ENCODE measurements at regions not wholly inside any gene's neighbourhood (a gene's known extent, or its start where the extent isn't known, plus 50 kb on each side); places are given as distances from the start of the nearest gene placed in this dataset.

GRCh38 chr2:15701991-15702390 lies 110.3 kb downstream of the DDX1 start:
- DNase-seq (ENCODE audit: low spot score): no peak

GRCh38 chr2:15702452-15702851 lies 110.8 kb downstream of the DDX1 start:
- DNase-seq (ENCODE audit: low spot score): no peak

GRCh38 chr2:15703365-15703869 lies 111.7 kb downstream of the DDX1 start:
- DNase-seq (ENCODE audit: low spot score): no peak

- peak; percentile 44 for DNase-seq (ENCODE audit: low spot score)
These were observed 112.6 kb downstream of the DDX1 start for GRCh38 chr2:15704086-15704787.

GRCh38 chr2:15704788-15705115 lies 113.1 kb downstream of the DDX1 start:
- no peak for DNase-seq (ENCODE audit: low spot score)

- DNase-seq (ENCODE audit: low spot score): no peak
These were observed 113.6 kb downstream of the DDX1 start for GRCh38 chr2:15705310-15705709.

- DNase-seq (ENCODE audit: low spot score): no peak
These were observed 114.2 kb downstream of the DDX1 start for GRCh38 chr2:15705839-15706386.

GRCh38 chr2:15706424-15706823 lies 114.8 kb downstream of the DDX1 start:
- DNase-seq (ENCODE audit: low spot score): no peak

GRCh38 chr2:15706986-15707632 lies 115.4 kb downstream of the DDX1 start:
- no peak for DNase-seq (ENCODE audit: low spot score)

GRCh38 chr2:15708161-15708560 lies 116.5 kb downstream of the DDX1 start:
- DNase-seq (ENCODE audit: low spot score): no peak

- DNase-seq (ENCODE audit: low spot score): peak; percentile 94
These were observed 117.5 kb downstream of the DDX1 start for GRCh38 chr2:15708865-15709820.

GRCh38 chr2:15711126-15711860 lies 119.6 kb downstream of the DDX1 start:
- no peak for DNase-seq (ENCODE audit: low spot score)

- DNase-seq (ENCODE audit: low spot score): no peak
These were observed 121.1 kb downstream of the DDX1 start for GRCh38 chr2:15712551-15713342.

- DNase-seq (ENCODE audit: low spot score): no peak
These were observed 121.8 kb downstream of the DDX1 start for GRCh38 chr2:15713475-15713874.

- DNase-seq (ENCODE audit: low spot score): no peak
These were observed 122.3 kb downstream of the DDX1 start for GRCh38 chr2:15714002-15714401.

GRCh38 chr2:15714609-15715008 lies 122.9 kb downstream of the DDX1 start:
- DNase-seq (ENCODE audit: low spot score): no peak

GRCh38 chr2:15715596-15715995 lies 123.9 kb downstream of the DDX1 start:
- DNase-seq (ENCODE audit: low spot score): no peak

GRCh38 chr2:15718103-15718943 lies 126.7 kb downstream of the DDX1 start:
- no peak for DNase-seq (ENCODE audit: low spot score)

- no peak for DNase-seq (ENCODE audit: low spot score)
These were observed 127.3 kb downstream of the DDX1 start for GRCh38 chr2:15718944-15719323.

All from kidney capillary endothelial cell (primary cell).